Osteocyte (in vitro differentiated cells): ENCODE measurements at regions not wholly inside any gene's neighbourhood (a gene's known extent, or its start where the extent isn't known, plus 50 kb on each side); places are given as distances from the start of the nearest gene placed in this dataset.

Experiments used
- DNase-seq: peaks from one replicate; pipeline ENCODE4 v3.0.0; 2021; ENCODE audit warnings: mixed read lengths; ENCODE audit not compliant: unreplicated experiment; ENCODE audit errors: extremely low spot score
- H3K27ac Mint-ChIP-seq: one replicate; pipeline ENCODE4 v1.8.0; 2021; ENCODE audit warnings: mild to moderate bottlenecking, mixed read lengths; ENCODE audit not compliant: unreplicated experiment
- H3K27me3 Mint-ChIP-seq: one replicate; pipeline ENCODE4 v1.8.0; 2021; ENCODE audit warnings: mixed read lengths; ENCODE audit not compliant: unreplicated experiment
- H3K36me3 Mint-ChIP-seq: one replicate; pipeline ENCODE4 v1.8.0; 2021; ENCODE audit warnings: mixed read lengths; ENCODE audit not compliant: unreplicated experiment
- H3K4me1 Mint-ChIP-seq: one replicate; pipeline ENCODE4 v1.8.0; 2021; ENCODE audit warnings: mixed read lengths; ENCODE audit not compliant: unreplicated experiment
- H3K4me3 Mint-ChIP-seq: one replicate; pipeline ENCODE4 v1.8.0; 2021; ENCODE audit warnings: mild to moderate bottlenecking, moderate library complexity, mixed read lengths; ENCODE audit not compliant: unreplicated experiment
- H3K9me3 Mint-ChIP-seq: one replicate; pipeline ENCODE4 v1.8.0; 2021; ENCODE audit warnings: mixed read lengths; ENCODE audit not compliant: unreplicated experiment
- TF ChIP-seq, protein P1 (sequence below): fragments of 200-600 bp; sonication (generic); IDR thresholded peaks from 2 replicates; pipeline ENCODE4 v1.5.0; 2021; ENCODE audit warnings: antibody characterized with exemption, mild to moderate bottlenecking, moderate library complexity

DNA sequence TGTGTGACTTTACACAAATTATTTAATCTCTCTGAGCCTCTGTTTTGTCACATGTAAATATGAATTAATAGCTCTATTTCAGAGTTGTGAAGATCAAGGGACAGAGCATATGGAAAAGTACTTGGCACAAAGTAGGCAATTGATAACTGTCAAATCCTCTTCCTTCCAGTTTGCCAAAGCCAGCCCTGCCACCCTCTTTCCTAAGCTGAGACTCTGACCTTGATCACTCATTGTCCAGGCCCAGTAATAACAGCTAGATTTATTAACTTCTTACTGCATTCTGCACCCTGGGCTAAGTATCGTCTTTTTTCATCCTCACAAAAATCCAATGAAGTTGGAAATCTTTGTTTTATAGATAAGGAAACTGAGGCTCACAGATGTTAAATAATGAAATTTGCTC lies 70.8 kb upstream of the ATP1A1 start:
- DNase-seq: no peak
- Mint-ChIP-seq H3K4me1 (no peaks in the 10 kb centered on the region), H3K9me3 (no peaks in the 10 kb centered on the region), H3K36me3 (no peaks in the 10 kb centered on the region), H3K27ac (no peak overlapping the region), H3K27me3 (peaks cover 33% of the 10 kb centered on the region), H3K4me3 (no peak overlapping the region)
- TF ChIP-seq, protein P1, sequence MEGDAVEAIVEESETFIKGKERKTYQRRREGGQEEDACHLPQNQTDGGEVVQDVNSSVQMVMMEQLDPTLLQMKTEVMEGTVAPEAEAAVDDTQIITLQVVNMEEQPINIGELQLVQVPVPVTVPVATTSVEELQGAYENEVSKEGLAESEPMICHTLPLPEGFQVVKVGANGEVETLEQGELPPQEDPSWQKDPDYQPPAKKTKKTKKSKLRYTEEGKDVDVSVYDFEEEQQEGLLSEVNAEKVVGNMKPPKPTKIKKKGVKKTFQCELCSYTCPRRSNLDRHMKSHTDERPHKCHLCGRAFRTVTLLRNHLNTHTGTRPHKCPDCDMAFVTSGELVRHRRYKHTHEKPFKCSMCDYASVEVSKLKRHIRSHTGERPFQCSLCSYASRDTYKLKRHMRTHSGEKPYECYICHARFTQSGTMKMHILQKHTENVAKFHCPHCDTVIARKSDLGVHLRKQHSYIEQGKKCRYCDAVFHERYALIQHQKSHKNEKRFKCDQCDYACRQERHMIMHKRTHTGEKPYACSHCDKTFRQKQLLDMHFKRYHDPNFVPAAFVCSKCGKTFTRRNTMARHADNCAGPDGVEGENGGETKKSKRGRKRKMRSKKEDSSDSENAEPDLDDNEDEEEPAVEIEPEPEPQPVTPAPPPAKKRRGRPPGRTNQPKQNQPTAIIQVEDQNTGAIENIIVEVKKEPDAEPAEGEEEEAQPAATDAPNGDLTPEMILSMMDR: no peak

DNA sequence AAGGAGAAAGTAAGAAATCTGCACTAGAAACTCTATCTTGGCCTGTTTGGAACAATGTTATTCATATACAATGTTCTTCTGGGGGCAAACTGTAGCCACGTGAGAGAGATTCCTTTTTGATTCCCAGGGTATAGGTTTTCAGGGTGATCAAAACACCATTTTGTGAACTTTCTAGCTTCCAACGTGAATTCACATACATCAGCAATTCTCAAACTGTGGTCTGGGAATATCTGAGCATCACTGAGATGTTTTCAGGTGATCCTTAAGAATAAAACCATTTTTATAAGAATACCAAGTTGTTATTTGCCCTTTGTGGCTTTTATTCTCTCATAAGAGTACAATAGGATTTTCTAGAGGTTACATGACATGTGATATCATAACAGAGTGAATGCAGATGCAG lies 66.9 kb upstream of the ATP1A1 start:
- no peaks in the 10 kb centered on the region for H3K4me1 Mint-ChIP-seq
- TF ChIP-seq, protein P1: no peak
- DNase-seq: no peak
- no peaks in the 10 kb centered on the region for H3K9me3 Mint-ChIP-seq
- H3K27ac Mint-ChIP-seq: no peak overlapping the region
- peaks cover 28% of the 10 kb centered on the region for H3K27me3 Mint-ChIP-seq
- H3K4me3 Mint-ChIP-seq: no peak overlapping the region
- no peaks in the 10 kb centered on the region for H3K36me3 Mint-ChIP-seq

DNA sequence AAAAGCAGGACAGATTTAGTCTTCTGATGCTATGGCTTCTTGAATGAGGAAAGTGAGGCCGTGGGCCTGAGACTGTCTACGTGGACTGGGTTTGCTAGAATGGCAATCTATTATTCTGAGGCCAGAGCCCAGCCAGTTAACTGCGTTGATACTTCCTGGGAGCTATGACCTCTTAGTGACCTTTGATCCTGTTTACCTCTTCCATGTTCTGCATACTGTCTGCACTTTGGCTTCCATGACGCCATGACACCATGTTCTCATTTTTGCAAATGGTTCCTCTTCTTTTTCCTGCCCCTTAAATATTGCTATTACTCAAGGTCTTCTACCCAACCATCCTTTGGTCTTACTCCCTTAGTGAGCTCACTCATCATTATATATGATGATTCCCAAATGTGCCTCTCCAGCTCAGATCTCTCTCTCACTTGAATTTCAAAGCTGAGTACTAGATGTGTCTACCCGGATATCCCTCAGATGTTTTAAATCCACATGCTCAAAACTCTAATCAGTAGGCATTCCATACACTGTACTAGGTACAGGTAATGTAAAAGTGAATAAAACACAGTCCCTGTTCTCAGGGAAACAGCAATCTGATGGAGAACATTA lies 66.1 kb upstream of the ATP1A1 start:
- Mint-ChIP-seq H3K4me1 (no peaks in the 10 kb centered on the region), H3K4me3 (no peak overlapping the region), H3K9me3 (no peaks in the 10 kb centered on the region), H3K27me3 (peaks cover 28% of the 10 kb centered on the region), H3K36me3 (no peaks in the 10 kb centered on the region), H3K27ac (no peak overlapping the region)
- TF ChIP-seq, protein P1: no peak
- DNase-seq: no peak

DNA sequence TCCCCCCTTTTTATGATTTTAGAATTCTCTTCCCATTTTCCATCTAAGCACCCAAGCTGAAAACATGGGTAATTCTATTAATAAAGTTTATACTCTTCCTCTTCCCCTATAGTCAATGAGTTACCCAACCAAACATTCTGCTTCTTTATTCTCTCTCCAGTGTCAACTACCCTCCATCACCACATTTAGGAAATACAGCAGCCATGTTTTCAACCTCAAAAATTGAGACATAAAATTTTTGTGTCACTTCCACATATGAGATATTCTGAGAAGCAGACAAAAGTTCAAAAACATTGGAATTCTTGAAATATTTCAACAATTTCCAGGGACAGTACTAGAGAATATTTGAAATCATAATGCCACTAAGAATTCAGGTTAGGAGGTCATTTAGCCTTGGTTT lies 64.8 kb upstream of the ATP1A1 start:
- TF ChIP-seq, protein P1: no peak
- H3K4me3 Mint-ChIP-seq: no peak overlapping the region
- no peak for DNase-seq
- no peaks in the 10 kb centered on the region for H3K36me3 Mint-ChIP-seq
- H3K9me3 Mint-ChIP-seq: no peaks in the 10 kb centered on the region
- peaks cover 16% of the 10 kb centered on the region for H3K27me3 Mint-ChIP-seq
- no peaks in the 10 kb centered on the region for H3K4me1 Mint-ChIP-seq
- no peak overlapping the region for H3K27ac Mint-ChIP-seq

DNA sequence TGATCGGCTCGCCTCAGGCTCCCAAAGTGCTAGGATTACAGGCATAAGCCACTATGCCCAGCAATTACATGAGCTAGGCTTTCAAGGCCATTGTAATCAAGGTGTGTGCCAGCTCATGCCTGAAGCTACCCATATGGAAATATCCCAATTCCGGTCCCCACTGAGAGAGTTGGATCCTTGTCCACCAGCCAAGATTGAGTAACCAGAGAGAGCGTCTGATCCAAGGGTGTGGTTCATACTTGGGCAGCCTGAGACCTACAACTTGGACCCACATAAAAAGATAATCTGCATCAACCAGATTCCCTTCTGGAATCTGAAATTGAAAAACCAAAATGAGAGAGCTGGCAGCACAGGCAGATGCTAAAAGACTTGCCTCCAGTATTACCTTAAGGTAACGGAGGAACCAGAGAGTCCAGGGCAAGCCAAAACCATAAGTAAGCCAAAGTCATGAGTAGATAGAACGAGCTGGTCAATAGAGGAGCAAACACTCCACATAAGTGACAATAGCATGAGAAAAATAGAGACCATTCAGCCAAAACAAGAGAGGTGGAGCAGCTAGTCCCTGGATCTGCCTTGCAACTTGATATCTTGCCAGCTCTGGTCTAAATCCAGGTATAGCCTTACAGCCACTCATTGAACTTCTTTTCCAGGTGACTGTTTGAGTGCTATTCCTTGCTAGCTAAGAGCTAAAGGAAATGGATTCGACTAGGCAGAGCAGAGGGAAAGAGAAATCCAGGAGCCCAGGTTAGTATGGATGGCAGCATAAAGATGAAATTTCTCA lies 63.8 kb upstream of the ATP1A1 start:
- H3K27ac Mint-ChIP-seq: no peak overlapping the region
- DNase-seq: no peak

More for the DNA sequence above, 63.8 kb upstream of the ATP1A1 start:
- TF ChIP-seq, protein P1: no peak
- Mint-ChIP-seq H3K27me3 (peaks cover 7% of the 10 kb centered on the region), H3K4me1 (no peaks in the 10 kb centered on the region), H3K4me3 (no peak overlapping the region), H3K9me3 (no peaks in the 10 kb centered on the region), H3K36me3 (no peaks in the 10 kb centered on the region)
